Esophagus muscularis mucosa (tissue), 4 donors: ENCODE measurements at regions not wholly inside any gene's neighbourhood (a gene's known extent, or its start where the extent isn't known, plus 50 kb on each side); places are given as distances from the start of the nearest gene placed in this dataset.
"Not testable (repeated sequence)": the region's sequence is repeated elsewhere in the genome, so short reads cannot be mapped to it uniquely, and the experiment has no call there.

Experiments
- DNase-seq: peaks from one replicate; pipeline ENCODE4 v3.0.0-alpha.2; 2017; ENCODE audit errors: extremely low spot score
- H3K27ac ChIP-seq, 4 donors: fragments of 200-600 bp; sonication (generic); replicated peaks in 1 of 4; 1 replicate in 3 of 4; 2 replicates in 1 of 4; pipeline ENCODE4 v1.5.1; 2016 to 2019; ENCODE audit warnings: mild to moderate bottlenecking in 1 of 4
- H3K27me3 ChIP-seq, 4 donors: fragments of 200-600 bp; sonication (generic); one replicate each; pipeline versions ENCODE4 v1.5.1 to v1.6.0; 2016 to 2019
- H3K36me3 ChIP-seq, 4 donors: fragments of 200-600 bp; sonication (generic); one replicate each; pipeline ENCODE4 v1.5.1; 2016 to 2019
- H3K4me1 ChIP-seq, 4 donors: fragments of 200-600 bp; sonication (generic); one replicate each; pipeline ENCODE4 v1.5.1; 2016 to 2019
- H3K4me3 ChIP-seq, 4 donors: fragments of 200-600 bp; sonication (generic); 1 replicate in 2 of 4; 2 replicates in 2 of 4; pipeline ENCODE4 v1.5.1; 2016 to 2019; ENCODE audit warnings: mild to moderate bottlenecking in 4 of 4, moderate library complexity in 1 of 4
- H3K9me3 ChIP-seq, 4 donors: fragments of 200-600 bp; sonication (generic); 1 replicate in 3 of 4; 2 replicates in 1 of 4; pipeline ENCODE4 v1.5.1; 2016 to 2019
- EP300 ChIP-seq: sonication (generic); formaldehyde crosslinking; IDR thresholded peaks from one replicate; pipeline ENCODE4 v1.6.1; 2017; ENCODE audit warnings: antibody characterized with exemption
- POLR2A ChIP-seq: fragments of 450-650 bp; IDR thresholded peaks from one replicate; pipeline ENCODE4 v1.6.1; 2017; ENCODE audit warnings: antibody characterized with exemption, moderate library complexity, mild to moderate bottlenecking, low read depth
- POLR2AphosphoS5 ChIP-seq, 2 donors: sonication (generic); formaldehyde crosslinking; IDR thresholded peaks; one replicate each; pipeline ENCODE4 v1.6.1; 2017; ENCODE audit warnings: antibody characterized with exemption in 2 of 2
- WGBS: methylation state at CpG from one replicate; pipeline ENCODE4 v1.1.5; 2018; 5-methylcytosine and 5-hydroxymethylcytosine counted together
- intact Hi-C: fragments of 100-400 bp; cut with DNase I; formaldehyde crosslinking; loops from one replicate; pipeline ENCODE4 v1.15.1; 2023
- TF ChIP-seq, protein P1 (sequence below), 3 experiments: fragments of 200-600 bp in 2 of 3; fragments of 450-650 bp in 1 of 3; sonication (generic) in 2 of 3; IDR thresholded peaks; one replicate each; pipeline ENCODE4 v1.5.1; 2017 to 2019; ENCODE audit warnings: antibody characterized with exemption in 3 of 3, mild to moderate bottlenecking in 2 of 3, moderate library complexity in 1 of 3

DNA sequence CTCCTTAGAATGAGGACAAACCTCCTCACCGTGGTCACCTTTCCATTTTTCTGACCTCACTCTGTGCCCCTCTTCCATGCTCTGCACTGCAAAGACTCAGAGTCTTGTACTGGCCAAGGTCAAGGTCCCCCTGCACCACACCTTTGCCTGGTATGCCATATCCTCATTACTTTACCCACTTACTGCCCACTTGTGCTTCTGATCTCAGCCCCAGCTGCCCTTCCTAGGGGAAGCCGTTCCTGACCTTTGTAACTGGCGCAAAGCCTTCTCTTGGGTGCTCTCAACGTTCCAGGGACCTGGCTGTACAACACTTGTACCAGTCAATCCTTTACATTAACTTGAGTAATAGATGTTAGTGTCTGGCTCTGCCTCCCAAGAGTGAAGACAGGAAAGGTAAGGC, 256.0 kb downstream of the SV2B start:
- intact Hi-C loops: no loop called here
- 81% methylated on average over 4 of the region's 4 CpGs for WGBS
- Histone ChIP-seq H3K36me3 (no peaks in the 10 kb centered on the region), H3K4me1 (no peaks in the 10 kb centered on the region), H3K4me3 (no peak overlapping the region), H3K27ac (no peak overlapping the region), H3K27me3 (no peaks in the 10 kb centered on the region), H3K9me3 (no peaks in the 10 kb centered on the region)
- TF ChIP-seq POLR2A: no peak
- TF ChIP-seq, protein P1, sequence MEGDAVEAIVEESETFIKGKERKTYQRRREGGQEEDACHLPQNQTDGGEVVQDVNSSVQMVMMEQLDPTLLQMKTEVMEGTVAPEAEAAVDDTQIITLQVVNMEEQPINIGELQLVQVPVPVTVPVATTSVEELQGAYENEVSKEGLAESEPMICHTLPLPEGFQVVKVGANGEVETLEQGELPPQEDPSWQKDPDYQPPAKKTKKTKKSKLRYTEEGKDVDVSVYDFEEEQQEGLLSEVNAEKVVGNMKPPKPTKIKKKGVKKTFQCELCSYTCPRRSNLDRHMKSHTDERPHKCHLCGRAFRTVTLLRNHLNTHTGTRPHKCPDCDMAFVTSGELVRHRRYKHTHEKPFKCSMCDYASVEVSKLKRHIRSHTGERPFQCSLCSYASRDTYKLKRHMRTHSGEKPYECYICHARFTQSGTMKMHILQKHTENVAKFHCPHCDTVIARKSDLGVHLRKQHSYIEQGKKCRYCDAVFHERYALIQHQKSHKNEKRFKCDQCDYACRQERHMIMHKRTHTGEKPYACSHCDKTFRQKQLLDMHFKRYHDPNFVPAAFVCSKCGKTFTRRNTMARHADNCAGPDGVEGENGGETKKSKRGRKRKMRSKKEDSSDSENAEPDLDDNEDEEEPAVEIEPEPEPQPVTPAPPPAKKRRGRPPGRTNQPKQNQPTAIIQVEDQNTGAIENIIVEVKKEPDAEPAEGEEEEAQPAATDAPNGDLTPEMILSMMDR (IDR thresholded peaks at IDR 0.05): no peak
- no peak for TF ChIP-seq EP300
- no peak for TF ChIP-seq POLR2AphosphoS5 (IDR thresholded peaks at IDR 0.05)
- no peak for DNase-seq

DNA sequence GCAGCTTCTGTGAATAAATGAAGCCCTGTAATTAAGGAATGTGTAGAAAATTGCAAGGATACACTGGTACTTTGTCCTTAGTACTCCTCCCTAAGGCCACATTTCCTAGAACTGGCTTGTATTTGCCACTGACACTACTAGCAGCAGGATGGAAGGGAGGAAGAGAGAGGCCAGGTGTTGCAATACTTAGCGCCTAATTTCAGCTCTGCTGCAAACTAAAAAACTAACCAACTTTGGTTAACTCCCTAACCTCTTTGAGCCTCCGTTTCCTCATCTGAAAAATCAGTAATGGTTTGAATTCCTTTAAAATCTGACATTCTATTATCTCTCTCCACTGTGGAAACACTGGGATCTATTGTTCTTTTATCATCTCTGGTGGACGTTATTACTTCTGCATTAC, 257.0 kb downstream of the SV2B start:
- H3K36me3 ChIP-seq: no peaks in the 10 kb centered on the region
- peaks cover 0 to 5% (median 0%) of the 10 kb centered on the region in 4 donors for H3K27me3 ChIP-seq
- no peaks in the 10 kb centered on the region for H3K9me3 ChIP-seq
- H3K27ac ChIP-seq: no peak overlapping the region
- DNase-seq: no peak
- no peaks in the 10 kb centered on the region for H3K4me1 ChIP-seq
- no peak overlapping the region for H3K4me3 ChIP-seq
- TF ChIP-seq POLR2A (no peak), EP300 (no peak), POLR2AphosphoS5 (IDR thresholded peaks at IDR 0.05) (no peak)
- TF ChIP-seq, protein P1 (IDR thresholded peaks at IDR 0.05): no peak
- intact Hi-C loops: no loop called here
- 70% methylated on average over 3 of the region's 3 CpGs for WGBS

DNA sequence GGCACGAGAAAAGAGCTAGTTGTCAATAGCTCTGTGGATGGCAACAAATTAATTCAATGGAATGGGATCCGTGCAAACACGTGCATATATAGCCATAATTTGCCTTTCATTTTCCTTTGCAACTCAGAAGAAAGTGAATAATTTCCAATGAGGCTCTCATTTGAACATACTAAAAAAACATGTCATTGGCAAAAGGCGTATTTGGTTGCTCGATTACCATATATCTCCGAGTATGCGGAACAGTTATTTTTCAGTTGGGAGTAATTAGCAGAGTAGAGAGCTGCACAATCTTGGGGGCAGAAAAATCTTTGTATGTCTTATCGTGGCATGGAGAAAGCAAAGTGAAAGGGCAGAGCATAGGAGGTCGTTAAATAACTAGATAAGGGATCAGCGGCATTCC, 257.4 kb downstream of the SV2B start:
- H3K27ac ChIP-seq: no peak overlapping the region
- H3K4me3 ChIP-seq: no peak overlapping the region
- intact Hi-C loops: no loop called here
- H3K36me3 ChIP-seq: no peaks in the 10 kb centered on the region
- no peaks in the 10 kb centered on the region for H3K4me1 ChIP-seq
- TF ChIP-seq, protein P1 (IDR thresholded peaks at IDR 0.05): no peak
- TF ChIP-seq EP300 (no peak), POLR2A (no peak), POLR2AphosphoS5 (IDR thresholded peaks at IDR 0.05) (no peak)
- peaks cover 0 to 5% (median 0%) of the 10 kb centered on the region in 4 donors for H3K27me3 ChIP-seq
- DNase-seq: no peak
- 81% methylated on average over 10 of the region's 10 CpGs for WGBS
- H3K9me3 ChIP-seq: no peaks in the 10 kb centered on the region

DNA sequence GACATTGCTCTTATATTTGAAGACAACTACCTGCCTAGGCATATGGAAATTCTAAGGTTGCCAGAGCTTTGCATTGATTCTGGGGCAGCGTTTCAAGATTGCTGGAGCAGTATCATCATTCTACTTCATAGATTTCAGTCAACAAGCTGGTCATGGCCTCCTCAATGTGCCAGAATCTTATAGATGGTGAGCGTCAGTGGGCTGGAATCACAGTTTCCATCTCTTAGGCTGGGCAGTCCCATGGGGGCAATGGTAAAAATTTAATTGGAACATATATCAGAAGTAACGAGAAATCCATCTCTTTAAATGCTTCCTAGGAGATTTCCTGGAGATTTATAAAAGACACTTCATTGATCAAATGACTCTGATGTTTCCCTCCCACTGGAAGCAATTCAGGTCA, 258.3 kb downstream of the SV2B start:
- Histone ChIP-seq H3K36me3 (no peaks in the 10 kb centered on the region), H3K27ac (no peak overlapping the region), H3K27me3 (peaks cover 0 to 5% (median 0%) of the 10 kb centered on the region in 4 donors), H3K4me1 (no peaks in the 10 kb centered on the region), H3K9me3 (no peaks in the 10 kb centered on the region), H3K4me3 (no peak overlapping the region)
- TF ChIP-seq POLR2A (no peak), EP300 (no peak), POLR2AphosphoS5 (IDR thresholded peaks at IDR 0.05) (no peak)
- TF ChIP-seq, protein P1 (IDR thresholded peaks at IDR 0.05): no peak
- 87% methylated on average over 3 of the region's 3 CpGs for WGBS
- no peak for DNase-seq
- intact Hi-C loops: no loop called here

DNA sequence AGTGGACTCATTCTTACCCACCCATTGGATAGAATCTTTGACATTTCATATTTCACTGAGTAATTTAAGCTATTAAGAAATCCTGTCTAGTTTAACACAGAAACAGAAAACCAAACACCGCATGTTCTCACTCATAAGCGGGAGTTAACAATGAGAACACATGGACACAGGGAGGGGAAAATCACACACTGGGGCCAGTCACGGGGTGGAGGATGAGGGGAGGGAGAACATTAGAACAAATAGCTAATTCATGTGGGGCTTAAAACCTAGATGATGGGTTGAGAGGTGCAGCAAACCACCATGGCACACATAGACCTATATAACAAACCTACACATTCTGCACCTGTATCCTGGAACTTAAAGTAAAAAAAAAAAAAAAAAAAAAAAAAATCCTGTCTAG, 261.6 kb downstream of the SV2B start:
- H3K4me1 ChIP-seq, H3K27ac ChIP-seq, DNase-seq, H3K9me3 ChIP-seq, H3K36me3 ChIP-seq, H3K27me3 ChIP-seq, H3K4me3 ChIP-seq, intact Hi-C loops: not testable (repeated sequence)
- WGBS: 75% methylated on average over 3 of the region's 3 CpGs
